ENCODE measurements at regions not wholly inside any gene's neighbourhood (a gene's known extent, or its start where the extent isn't known, plus 50 kb on each side); places are given as distances from the start of the nearest gene placed in this dataset.

DNA sequence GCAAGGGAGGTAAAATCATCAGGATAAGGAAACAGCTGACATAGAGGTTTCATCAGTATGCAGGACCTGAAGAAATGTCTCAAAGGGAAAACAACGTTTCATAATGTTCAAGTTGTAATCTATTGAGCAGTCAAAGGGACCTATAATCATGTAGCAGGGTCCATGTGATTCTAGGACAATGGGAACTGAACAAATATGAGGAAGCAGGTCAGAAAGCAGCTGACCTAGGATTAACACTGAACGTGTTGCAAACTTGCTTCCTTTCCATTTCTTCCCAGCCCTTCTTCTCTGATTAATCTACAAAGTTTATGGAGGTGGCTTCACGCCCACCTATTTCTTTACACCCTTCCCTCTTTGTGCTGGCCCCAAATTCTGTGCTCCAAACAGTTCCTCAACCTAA, 256.9 kb upstream of the AKR1E2 start:
- DNase-seq, result no peak

DNA sequence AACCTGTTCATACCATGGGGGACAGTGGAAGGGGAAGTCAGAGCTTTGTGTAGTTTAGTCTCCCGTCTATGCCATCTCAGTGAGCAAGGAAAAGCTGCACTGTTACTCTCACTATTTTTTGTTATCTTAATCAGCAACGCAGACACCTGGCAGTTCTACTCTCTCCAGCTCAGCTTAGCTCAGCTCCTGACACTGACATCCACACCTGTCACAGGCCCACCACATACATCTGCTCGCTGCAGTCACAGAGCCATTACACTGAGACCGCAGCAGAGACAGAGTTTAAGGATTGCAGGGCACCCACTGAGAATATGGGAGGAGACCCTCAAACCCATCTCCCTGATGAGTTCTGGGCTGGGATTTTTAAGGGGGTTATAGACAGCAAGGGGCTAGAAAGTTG, 257.3 kb upstream of the AKR1E2 start:
- no peak for DNase-seq

DNA sequence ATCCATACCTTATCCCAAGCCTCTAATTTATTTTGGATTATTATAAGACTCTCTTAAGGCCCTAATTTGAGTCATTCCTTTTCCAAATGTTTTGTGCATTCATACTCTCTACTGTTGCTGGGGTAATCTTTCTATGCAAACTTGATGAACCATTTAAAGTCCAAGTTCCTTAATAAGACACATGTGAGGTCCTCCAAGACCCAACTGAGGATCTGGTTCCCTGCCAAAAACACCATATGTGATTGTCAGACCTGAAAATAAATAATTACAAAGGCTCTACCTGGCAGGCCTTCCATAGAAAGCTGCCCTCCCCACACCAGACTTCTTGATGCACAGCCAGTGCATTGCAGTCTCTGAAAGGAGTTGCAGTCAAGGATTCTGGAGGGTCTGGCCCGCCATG, 257.9 kb upstream of the AKR1E2 start:
- no peak for DNase-seq

DNA sequence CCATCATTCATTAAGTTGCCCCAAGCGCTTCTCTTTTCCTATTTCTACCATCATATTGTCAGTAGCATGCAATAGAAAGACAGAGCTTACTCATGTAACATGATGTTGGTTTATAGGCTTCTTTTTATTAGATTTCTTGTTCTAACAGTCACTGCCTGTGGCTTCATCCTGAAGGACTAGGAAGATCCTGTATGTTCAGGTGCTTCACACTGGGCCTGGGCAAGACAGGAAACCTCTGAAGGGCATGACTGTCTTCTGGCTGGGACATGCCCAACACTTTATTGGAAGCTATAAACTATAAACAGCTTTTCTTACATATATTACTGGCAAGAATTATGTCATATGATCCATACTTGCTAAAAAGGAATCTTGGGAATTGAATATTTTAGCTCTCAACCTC, 258.4 kb upstream of the AKR1E2 start:
- DNase-seq, result no peak

DNA sequence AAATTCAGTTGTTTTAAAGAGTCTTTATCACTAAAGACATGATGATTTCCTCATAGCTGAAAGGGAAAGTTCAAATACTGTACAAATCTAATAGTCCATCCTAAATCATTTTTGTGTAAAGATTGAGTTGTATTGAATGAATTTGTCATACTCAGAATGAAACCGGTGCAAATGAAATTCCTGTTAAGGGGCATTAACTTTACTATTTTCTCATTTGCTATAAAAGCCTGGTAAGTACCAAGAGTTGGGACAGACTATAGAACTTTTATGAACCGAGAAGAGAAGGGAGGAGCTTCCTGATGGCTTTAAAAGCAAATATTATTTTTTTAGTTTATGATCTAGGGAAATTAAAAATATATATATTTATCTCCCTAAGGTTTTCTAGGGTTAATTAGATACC, 260.0 kb upstream of the AKR1E2 start:
- no peak for DNase-seq

DNA sequence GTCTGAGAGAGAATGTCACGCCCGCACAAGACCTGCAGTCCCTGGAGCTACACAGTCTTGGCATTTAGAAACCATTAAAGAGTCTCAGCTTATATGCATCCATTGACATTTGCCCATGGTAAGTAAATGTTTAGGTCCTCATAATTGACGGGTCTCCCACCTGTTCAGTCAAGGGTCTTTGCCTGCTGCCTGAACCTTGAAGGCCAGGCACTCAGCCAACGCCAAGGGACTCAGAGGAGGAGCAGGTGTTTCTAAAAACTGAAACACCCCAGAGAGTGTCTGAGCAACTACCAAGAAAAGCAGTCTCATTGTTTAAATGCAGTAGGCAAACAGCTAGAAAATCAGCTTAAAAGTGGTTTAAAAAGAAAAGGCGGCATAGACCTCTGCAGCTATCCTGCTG, 264.7 kb upstream of the AKR1E2 start:
- no peak for DNase-seq

DNA sequence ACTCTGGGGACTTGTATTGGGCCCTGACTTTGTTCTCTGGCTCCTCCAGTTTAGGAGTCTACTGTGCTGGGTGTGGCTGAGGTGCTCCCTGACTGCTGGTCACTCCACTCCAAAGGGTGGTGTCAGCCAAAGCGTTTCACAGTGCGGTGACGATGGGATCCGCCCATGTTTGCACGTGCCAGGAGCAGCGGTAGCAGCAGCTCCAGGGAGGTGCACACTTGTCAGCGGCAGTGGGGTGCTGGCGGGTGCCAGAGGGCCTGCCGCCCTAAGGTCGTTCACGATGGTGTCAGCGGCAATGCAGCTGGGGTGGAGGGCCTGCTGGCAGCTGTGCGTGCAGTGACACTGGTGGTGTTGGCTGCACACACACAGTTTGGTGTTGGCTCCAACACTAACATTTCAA, 268.5 kb upstream of the AKR1E2 start:
- DNase-seq, result no peak

DNA sequence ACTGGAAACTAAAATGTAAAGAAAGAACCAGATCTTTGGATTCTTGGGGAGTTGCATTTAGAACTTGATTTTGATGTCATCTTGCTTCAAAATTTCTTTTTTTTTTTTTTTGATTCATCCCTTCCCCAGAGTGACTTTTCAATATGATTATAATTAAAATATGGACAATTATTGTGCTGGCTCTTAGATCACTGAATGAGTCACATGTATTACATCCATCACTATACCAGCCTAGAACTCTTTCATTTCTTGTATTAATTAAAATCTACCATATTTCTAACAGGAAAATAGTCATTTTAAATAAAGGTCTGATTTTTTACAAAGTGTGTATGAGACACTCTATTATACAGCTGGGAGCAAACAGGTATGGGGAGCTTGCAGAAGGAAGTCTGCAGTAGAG, 269.5 kb upstream of the AKR1E2 start:
- no peak for DNase-seq

DNA sequence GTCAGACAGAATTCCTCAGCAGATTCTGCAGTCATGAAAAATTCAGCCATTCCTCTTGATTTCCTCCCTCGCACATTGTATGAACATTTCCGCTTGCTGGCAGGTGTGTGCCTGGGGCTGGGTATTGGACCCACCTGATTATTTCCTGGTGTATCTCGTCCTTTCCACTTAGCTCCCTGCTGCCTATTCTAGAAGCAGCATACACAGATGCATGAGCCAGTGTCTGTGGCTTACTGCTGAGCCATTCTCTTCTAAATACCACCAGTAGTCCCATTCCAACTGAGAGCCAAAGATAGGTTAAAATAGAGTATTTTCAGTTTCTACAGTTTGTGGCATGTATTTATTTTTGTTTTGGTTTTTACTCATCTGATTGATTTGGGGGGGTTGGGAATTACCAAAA, 270.1 kb upstream of the AKR1E2 start:
- no peak for DNase-seq

DNA sequence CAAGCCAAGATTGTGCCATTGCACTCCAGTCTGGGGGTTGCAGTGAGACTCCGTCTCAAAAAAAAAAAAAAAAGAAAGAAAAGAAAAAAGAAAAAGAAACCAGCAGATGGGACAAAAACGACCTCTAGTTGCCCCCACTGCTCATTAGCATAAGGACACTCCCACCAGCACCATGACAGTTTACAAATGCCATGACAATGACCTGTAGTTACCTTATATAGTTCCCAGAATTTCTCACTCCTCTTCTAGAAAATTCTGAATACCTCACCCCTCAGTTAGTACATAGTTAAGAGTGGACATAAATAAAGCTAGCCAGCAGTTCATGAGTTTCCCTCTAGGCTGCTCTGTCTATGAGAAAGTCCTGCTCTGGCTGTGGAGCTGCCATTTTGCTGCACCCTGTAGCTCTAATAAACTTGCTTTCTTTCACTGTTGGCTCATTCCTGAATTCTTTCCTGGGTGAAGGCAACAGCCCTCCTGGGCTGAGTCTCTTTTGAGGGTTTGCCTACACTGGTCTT, 276.8 kb upstream of the AKR1E2 start:
- DNase-seq, result no peak

DNA sequence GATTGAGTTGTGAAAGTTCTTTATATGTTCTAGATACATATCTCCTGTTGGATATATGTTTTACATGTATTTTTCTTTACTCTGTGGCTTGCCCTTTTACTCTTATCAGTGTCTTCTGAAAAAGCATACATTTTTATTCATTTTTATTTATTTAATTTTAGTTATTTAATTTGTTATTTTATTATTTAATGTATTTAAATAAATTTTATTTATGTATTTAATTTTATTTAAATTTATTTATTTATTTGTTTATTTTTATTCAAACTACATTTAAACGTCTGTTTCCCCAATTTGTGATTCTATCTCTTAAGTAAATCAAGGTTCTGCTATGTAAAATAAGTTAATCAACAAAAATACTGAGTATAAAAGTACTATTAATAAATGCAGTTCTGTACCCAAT, 279.1 kb upstream of the AKR1E2 start:
- no peak for DNase-seq

DNA sequence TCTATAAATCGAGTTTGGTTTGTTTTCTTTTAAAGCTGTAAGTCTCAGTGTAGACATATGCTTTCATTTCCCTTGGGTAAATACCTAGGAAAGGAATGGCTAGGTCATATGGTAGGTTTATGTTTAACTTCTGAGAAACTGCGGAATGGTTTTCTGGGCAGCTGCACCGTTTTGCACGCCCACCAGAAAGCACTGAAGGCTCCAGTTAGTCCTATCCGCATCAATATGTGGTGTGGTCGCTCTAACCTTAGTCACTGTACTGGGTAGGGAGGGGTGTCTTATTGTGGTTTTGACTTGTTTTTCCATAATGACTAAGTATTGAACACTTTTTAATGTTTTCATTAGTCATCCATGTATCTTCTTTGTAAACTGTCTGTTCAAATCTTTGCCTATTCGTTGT, 279.5 kb upstream of the AKR1E2 start:
- no peak for DNase-seq

DNA sequence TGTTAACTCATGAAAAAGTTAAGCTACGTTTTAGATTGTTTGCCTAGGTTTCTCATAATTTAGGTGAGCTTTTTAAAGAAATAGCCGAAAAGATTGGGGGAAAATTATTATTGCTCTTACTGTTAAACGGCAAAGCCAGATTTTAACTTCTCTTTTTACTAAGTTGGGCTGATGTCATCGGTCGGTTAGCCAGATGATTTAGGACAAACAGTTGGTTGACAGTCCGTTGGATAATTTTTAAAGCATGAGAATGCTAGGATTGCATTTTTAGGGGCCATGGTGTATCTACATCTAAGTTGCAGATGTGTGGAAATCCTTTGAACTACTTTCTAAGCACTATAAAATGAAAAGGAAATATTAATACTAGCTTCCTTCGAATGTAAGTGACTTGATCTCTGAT, 280.9 kb upstream of the AKR1E2 start:
- DNase-seq, result no peak

DNA sequence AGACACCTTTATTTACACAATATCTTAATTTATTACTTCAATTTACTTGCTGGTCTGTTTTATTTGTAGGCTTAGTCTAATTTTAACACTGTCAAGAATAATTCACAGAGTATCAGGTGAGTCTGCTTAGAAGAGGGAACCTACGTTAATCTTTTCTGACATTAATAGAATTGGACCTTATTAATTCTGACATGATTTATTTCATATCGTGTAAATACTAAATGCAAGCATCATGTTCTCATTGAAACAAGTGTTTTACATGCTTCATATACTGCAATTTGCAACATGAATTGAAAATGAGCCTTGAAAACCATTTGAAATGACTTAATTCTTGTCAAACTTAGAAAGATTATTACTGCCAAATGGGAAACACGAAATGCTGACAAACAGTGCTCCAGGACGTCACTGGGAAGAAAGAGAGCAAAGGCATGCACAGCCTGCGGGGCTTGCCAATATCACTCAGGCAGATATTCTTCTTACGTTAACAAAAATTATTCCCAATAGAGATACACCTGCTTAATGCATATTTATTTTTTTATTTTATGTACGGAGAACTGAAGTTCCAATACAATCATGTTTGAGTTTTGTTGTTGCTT, 282.0 kb upstream of the AKR1E2 start:
- DNase-seq, result no peak

DNA sequence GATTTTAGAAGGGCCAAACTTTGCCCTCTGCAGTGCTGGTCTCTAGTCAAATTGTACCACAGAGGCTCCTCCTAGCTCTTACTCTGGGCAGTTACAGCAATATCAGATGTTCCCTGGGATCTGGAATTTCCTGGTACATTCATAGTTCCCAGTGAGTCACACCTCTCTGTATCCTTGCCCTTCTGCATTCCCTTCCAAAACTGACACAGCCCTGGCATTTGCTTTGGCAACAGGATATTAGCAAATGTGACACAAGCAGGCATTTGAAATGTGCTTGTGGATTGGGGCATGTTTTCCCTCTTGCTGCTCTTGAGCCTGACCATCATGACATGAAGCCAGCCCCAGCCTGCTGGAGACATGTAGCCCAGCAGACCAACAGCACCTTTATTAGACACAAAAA, 284.7 kb upstream of the AKR1E2 start:
- DNase-seq, result no peak

DNA sequence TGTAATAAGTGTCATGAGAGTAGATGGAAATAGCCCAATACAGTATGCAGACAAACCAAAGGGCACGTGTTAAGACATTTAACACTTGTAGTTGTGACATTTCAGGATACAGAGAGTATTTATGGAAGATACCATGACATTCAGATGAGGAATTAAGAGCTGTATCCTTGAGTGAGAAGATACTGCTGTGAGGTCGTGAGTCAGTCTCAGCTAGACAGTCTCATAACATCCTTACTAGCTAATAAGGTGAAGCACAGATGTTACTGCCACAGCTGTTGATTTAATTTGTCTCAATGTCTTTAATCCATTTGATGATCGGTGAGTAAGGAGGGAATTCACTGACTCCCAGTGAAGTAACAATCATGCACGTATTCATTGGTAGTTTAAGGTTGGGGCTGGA, 288.0 kb upstream of the AKR1E2 start:
- DNase-seq, result no peak

DNA sequence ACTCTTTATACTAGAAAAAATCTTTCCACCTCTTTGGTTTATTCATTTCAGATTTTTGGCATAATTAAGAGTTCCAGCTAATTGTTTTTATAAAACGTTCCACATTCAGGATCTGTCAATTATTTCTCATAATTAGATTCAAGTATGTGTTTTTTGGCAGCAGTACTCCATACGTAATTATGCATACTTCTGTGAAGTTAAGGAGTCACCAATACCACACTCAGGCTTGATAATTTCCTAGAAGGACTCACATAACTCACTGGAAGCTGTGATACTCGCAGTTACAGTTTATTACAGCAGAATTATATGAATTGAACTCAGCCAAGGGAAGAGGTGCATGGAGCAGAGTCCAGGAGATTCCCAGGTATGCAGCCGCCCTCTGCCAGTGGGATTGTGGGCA, 290.5 kb upstream of the AKR1E2 start:
- DNase-seq, result no peak

DNA sequence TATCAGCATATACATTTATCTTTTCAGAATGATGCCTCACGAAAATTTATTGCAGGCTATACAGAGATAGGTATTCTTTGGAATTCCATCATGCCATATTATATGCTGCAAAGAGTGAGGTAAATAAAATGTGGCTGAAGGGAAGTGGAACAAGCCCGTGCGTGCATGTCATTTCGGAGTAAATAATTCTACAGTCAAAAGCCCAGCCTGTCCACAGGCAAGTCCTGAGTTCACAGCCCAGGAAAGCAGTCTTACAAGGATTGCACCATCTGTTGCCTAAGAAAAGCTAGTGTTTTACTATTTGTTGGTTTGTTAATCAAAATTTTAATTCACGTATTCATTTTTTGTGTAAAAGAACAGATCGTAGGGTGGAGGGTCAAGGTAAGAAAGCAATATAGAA, 292.4 kb upstream of the AKR1E2 start:
- DNase-seq, result no peak

DNA sequence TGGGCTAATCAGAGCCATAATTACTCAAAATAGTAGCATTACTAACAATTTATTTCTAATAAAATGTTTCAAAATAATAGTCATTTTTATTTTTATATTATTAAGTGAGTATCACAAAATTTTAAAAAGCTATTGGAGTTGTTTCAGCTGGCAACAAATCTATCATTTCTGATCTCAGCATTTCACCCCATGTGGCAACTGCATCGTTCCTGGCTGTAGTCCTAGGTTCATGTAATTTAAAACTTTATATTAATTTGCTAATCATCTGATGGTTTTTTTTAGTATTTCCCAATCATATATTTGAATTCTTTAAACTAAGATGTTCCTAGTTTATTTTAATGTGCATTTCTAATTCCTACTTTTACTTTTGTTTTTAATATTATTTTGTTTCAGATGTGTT, 293.0 kb upstream of the AKR1E2 start:
- DNase-seq, result no peak

DNA sequence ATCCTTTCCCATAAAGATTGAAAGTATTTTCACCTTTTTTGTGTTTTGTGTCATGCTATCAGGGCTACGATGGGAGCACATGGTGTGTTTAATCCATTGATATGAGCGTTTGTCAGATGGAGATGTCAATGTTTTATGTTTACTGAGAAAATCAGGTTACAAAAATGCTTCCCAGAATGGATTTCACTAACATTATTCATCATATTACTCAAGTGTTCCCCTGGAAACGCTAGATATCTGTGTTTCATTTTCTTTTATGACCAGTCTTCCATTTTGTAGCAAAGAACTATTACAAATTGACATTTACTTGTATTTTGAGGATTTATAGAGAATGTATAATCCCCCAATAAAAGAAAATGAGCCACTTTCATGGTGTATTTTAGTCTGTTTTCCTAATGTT, 293.5 kb upstream of the AKR1E2 start:
- no peak for DNase-seq

DNA sequence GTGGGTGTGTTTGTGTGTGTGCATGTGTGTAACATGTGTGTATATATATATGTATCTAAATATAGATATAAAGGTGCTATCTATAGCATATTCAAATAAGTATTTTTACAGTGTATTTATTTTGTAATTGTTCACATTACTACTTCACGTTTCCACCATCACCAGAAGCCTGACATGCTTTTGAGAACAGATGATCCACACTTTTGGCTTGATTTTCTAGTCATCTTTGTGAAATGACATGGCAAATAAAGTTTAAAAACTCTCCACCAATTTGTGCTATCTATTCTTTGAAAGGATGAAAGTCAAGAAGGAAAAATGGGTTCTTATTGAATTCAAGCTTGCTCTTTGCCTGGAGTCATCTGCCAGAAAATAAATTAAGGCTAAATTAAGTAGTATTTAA, 294.0 kb upstream of the AKR1E2 start:
- DNase-seq, result no peak

DNA sequence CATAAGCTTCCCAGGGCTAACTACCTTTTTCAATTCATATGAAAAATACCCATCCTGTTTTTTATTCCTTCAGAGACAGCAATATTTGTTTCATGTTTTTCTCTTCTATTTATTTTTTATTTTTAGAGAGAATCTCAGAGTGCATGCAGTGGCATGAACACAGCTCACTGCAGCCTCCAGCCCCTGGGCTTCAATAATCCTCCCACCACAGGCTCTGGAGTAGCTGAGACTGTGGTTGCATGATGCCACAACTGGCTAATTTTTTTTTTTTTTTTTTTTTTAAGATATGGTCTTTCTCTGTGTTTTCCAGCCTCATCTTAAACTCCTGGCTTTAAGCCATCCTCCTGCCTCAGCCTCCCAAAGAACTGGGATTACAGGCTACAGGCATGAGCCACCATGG, 296.7 kb upstream of the AKR1E2 start:
- no peak for DNase-seq

DNA sequence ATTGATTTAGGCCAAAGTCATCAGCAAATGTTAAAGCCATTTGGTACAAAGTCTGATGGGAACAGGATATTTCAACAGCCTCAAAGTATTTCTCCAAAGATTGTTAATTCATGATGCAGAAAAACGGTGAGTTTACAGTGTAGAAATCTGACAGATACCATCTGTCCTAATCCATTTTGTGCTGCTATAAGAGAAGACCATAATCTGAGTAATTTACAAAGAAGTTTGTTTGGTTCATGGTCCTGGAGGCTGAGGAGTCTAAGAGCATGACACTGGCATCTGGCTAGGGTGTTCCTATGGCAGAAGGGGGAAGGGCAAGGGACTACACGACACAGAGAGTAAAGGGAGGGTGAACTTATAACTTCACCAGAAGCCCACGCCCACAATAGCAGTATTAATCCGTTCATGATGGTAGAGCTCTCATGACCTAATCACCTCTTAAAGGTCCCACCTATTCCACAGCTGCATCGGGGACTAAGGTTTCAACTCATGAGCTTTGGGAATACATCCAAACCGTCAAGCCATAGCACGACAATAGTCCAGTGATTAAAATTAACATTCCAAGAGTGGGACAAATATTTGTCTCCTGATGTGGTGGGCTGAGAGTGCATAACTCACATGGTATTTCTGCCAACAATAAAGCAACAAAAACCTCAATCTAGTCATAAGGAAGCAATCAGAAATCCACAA, 298.6 kb upstream of the AKR1E2 start:
- no peak for DNase-seq

DNA sequence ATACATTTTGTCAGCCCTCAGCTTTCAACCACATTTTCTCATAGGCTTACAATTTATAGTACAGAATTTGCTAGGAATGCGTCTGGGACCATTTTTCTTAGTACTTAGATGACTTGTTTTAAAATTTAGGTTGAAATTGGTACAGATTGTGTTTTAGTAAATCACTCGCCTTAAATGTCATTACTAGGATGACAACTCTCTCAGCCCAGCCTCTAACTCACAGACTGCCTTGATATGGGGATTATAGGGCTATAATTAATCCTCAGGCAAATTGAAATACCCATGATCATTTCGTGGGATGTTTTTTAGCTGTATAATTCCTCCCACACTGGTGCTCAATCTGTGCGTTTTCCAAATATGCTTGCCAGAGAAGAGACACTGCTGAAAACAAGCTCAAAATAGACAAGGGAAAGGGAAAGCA, 299.7 kb upstream of the AKR1E2 start:
- DNase-seq, result no peak

DNA sequence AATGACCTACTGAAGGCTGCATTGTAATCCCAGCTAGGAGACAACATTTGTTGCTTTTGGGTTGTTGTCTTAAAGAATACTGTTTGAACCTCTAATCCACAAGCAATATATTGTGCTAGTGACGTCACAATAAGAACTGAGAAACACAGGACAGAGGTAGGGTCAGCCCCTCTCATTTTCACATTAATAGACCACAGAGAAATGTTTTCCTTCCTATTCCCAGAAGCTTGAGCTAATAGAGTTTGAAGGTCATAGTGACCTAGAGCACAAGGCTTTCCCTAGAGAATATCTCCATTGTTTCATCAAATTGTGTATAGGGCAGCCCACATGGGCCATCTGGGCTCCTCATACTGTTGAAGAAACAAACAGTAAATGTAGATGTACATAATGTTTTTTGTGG, 300.9 kb upstream of the AKR1E2 start:
- no peak for DNase-seq
